WI38 (cell line): ENCODE measurements at regions not wholly inside any gene's neighbourhood (a gene's known extent, or its start where the extent isn't known, plus 50 kb on each side); places are given as distances from the start of the nearest gene placed in this dataset.

Experiments
- H3K4me3 ChIP-seq: 2 replicates; pipeline ENCODE4 v1.5.1; 2011; ENCODE audit warnings: low read depth, mild to moderate bottlenecking, control low read depth, low read length
- CTCF ChIP-seq: IDR thresholded peaks from 2 replicates; pipeline ENCODE4 v1.5.1; 2012; ENCODE audit warnings: low read depth, mild to moderate bottlenecking, control low read depth, low read length

- no peak for TF ChIP-seq CTCF
- no peak overlapping the region for H3K4me3 ChIP-seq
Measured at GRCh38 chr2:155689791-155690190, 642.7 kb downstream of the NR4A2 start.

- no peak overlapping the region for H3K4me3 ChIP-seq
- TF ChIP-seq CTCF = no peak
Measured at GRCh38 chr2:155687181-155687580, 645.3 kb downstream of the NR4A2 start.

GRCh38 chr2:155679647-155680046, 652.9 kb downstream of the NR4A2 start:
- H3K4me3 ChIP-seq = no peak overlapping the region
- TF ChIP-seq CTCF = no peak

- no peak overlapping the region for H3K4me3 ChIP-seq
- TF ChIP-seq CTCF = no peak
Measured at GRCh38 chr2:155675920-155676319, 656.6 kb downstream of the NR4A2 start.

- H3K4me3 ChIP-seq = no peak overlapping the region
- no peak for TF ChIP-seq CTCF
Measured at GRCh38 chr2:155665704-155666103, 666.8 kb downstream of the NR4A2 start.

- TF ChIP-seq CTCF = no peak
- no peak overlapping the region for H3K4me3 ChIP-seq
Measured at GRCh38 chr2:155663265-155663664, 669.3 kb downstream of the NR4A2 start.

- TF ChIP-seq CTCF = no peak
- no peak overlapping the region for H3K4me3 ChIP-seq
Measured at GRCh38 chr2:155662224-155662623, 670.3 kb downstream of the NR4A2 start.
